ENCODE measurements at regions not wholly inside any gene's neighbourhood (a gene's known extent, or its start where the extent isn't known, plus 50 kb on each side); places are given as distances from the start of the nearest gene placed in this dataset.

DNA sequence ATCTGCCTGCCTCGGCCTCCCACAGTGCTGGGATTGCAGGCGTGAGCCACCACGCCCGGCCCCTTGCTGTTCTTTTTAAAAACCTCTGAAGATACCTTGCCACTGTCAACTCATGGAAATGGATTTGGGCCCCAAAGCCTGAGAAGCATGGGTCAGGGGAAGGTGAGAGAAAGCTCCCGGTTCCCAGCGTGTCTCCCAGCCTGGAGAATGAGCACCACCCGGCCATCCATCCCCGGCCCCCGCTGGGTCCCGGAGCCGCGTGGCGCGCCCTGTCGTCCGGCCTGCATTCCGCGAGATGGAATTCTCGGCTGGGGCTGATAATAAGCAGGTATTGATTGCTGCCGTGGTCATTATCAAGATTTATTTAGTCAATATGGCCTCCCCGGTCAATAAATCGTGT lies 126.5 kb upstream of the MYL2 start:
- Histone ChIP-seq H3K27ac (no peak overlapping the region), H3K9me3 (replicated peaks) (no peaks in the 10 kb centered on the region), H3K4me1 (replicated peaks) (no peaks in the 10 kb centered on the region), H3K36me3 (no peaks in the 10 kb centered on the region), H3K27me3 (replicated peaks) (peaks cover 8% of the 10 kb centered on the region), H3K4me3 (no peak overlapping the region)
- DNase-seq (ENCODE audit: low read depth in 1 of 2, low spot score in 2 of 2): no peak

DNA sequence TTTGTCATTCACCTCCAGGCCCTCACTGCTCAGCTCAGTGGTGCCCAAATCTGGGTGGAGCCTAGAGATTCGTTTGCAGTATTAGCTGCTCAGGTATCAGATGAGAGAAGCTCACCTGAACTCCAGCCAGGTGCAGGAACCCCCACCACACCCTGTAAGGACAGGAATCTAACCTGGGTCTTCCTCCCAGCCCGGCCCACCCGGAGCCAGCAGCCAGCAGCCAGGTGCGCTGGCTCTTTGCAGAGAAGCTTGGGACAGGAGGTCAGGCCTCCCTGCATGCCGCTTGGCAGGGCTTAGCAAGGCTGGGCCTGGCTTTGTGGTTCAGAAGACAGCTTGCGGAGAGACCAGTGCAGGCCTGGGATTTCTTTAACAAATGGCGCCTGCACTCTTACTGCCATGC lies 125.6 kb upstream of the MYL2 start:
- Histone ChIP-seq H3K9me3 (replicated peaks) (no peaks in the 10 kb centered on the region), H3K27me3 (replicated peaks) (peaks cover 11% of the 10 kb centered on the region), H3K36me3 (no peaks in the 10 kb centered on the region), H3K4me1 (replicated peaks) (no peaks in the 10 kb centered on the region), H3K27ac (no peak overlapping the region), H3K4me3 (no peak overlapping the region)
- no peak for DNase-seq (ENCODE audit: low read depth in 1 of 2, low spot score in 2 of 2)

DNA sequence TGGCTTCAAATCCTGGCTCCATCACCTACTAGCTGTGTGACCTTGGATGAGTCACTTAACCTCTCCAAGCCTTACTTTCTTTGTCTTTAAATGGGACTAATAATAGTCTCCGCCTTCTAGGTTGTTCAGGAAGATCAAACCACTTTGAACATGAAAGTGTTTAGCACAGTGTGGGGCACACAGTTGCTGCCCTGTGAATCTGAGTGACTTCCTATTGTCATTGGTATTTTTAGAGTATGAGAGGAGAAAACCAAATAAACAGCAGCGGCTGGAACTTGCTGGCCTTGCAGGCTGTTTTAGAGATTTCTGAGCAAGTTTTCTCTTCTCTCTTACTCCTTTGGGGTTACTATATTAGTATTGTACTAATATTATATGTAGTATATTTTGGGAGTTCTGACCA lies 120.7 kb upstream of the MYL2 start:
- H3K9me3 ChIP-seq (replicated peaks): no peaks in the 10 kb centered on the region
- no peaks in the 10 kb centered on the region for H3K36me3 ChIP-seq
- H3K27ac ChIP-seq: no peak overlapping the region
- H3K4me3 ChIP-seq: no peak overlapping the region
- no peak for DNase-seq (ENCODE audit: low read depth in 1 of 2, low spot score in 2 of 2)
- H3K27me3 ChIP-seq (replicated peaks): peaks cover 43% of the 10 kb centered on the region
- H3K4me1 ChIP-seq (replicated peaks): no peaks in the 10 kb centered on the region

DNA sequence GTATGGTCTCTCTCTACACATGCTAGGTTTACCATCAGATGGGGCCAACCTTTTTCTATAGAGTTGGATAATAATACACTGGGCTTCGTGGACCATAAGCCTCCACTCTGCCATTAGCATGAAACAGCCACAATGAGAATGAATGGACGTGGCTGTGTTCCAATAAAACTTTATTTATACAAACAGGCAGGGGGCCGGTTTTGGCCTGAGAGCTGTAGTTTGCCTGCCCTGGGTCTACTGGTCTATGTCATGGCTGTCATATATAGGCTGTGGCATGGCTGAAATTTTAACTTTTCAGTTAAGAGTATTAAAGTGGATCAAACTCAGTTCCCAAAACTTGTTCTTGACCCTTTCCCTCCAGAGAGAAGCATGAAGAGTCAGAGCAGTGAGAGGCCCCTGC lies 120.3 kb upstream of the MYL2 start:
- no peaks in the 10 kb centered on the region for H3K4me1 ChIP-seq (replicated peaks)
- no peak overlapping the region for H3K27ac ChIP-seq
- H3K36me3 ChIP-seq: no peaks in the 10 kb centered on the region
- DNase-seq (ENCODE audit: low read depth in 1 of 2, low spot score in 2 of 2): no peak
- no peak overlapping the region for H3K4me3 ChIP-seq
- H3K27me3 ChIP-seq (replicated peaks): peaks cover 47% of the 10 kb centered on the region
- no peaks in the 10 kb centered on the region for H3K9me3 ChIP-seq (replicated peaks)

DNA sequence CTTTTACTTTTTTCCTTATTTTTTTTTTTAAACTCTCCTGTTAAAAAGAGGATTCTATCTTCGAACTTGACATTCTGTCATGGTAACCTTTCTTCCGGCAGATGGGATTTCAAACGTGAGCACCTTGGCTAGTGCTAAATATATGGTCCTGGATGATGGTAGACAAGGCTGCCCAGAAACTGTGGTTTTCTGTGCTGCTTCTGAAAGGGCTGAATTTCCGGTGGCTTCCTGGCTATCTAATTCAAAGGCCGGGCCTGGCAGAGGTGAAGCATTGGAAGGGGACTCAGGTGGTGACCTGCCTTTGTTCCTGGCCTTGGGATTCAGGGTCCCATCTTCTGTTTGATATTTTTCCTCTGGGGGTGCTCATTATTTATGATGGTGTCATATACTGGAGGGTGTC lies 118.6 kb upstream of the MYL2 start:
- H3K27me3 ChIP-seq (replicated peaks): peaks cover 52% of the 10 kb centered on the region
- H3K9me3 ChIP-seq (replicated peaks): no peaks in the 10 kb centered on the region
- H3K27ac ChIP-seq: no peak overlapping the region
- no peaks in the 10 kb centered on the region for H3K36me3 ChIP-seq
- H3K4me3 ChIP-seq: no peak overlapping the region
- no peak for DNase-seq (ENCODE audit: low read depth in 1 of 2, low spot score in 2 of 2)
- H3K4me1 ChIP-seq (replicated peaks): no peaks in the 10 kb centered on the region

DNA sequence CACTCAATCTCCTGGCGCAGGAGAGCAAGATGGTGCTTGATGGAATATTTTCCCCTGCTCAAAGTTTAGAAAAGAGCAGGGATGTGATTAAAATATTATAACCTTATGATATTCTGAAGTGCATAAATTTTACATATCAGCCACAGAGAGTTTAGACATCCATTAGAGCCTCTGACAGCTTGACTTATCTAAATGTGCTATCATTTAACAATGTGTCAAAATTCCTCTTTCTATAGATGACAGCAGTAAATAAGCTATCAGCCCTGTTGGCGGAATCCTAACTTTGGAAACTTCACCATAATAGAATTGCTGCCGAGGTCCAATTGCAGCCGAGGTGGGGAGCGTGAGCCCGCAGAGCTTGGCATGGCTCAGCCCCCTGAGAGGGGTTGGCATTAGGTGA lies 117.7 kb upstream of the MYL2 start:
- Histone ChIP-seq H3K27ac (no peak overlapping the region), H3K4me3 (no peak overlapping the region), H3K4me1 (replicated peaks) (no peaks in the 10 kb centered on the region), H3K9me3 (replicated peaks) (no peaks in the 10 kb centered on the region), H3K27me3 (replicated peaks) (peaks cover 58% of the 10 kb centered on the region), H3K36me3 (no peaks in the 10 kb centered on the region)
- DNase-seq (ENCODE audit: low read depth in 1 of 2, low spot score in 2 of 2): no peak

DNA sequence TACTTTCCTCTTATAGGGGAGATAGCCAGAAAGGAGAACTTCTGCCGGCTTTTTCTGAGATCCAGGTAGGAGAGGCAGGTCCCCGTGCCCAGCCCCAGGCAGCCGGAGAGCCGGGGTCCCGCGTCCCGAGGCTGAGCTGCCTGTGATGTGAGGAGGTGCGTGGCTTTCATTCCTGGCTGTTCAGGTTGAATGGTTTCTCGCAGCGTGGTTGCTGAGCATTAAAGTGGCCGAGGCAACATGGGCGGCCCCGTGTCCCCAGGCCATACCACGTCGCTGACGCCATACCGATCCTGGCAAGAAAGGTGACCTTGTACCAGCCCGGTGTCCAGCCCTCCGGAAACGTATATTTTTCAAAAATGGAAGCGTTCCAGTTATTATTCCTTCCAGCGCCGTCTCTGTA lies 116.7 kb upstream of the MYL2 start:
- no peak for DNase-seq (ENCODE audit: low read depth in 1 of 2, low spot score in 2 of 2)
- Histone ChIP-seq H3K27me3 (replicated peaks) (peaks cover 68% of the 10 kb centered on the region), H3K9me3 (replicated peaks) (no peaks in the 10 kb centered on the region), H3K4me3 (no peak overlapping the region), H3K27ac (no peak overlapping the region), H3K36me3 (no peaks in the 10 kb centered on the region), H3K4me1 (replicated peaks) (no peaks in the 10 kb centered on the region)

DNA sequence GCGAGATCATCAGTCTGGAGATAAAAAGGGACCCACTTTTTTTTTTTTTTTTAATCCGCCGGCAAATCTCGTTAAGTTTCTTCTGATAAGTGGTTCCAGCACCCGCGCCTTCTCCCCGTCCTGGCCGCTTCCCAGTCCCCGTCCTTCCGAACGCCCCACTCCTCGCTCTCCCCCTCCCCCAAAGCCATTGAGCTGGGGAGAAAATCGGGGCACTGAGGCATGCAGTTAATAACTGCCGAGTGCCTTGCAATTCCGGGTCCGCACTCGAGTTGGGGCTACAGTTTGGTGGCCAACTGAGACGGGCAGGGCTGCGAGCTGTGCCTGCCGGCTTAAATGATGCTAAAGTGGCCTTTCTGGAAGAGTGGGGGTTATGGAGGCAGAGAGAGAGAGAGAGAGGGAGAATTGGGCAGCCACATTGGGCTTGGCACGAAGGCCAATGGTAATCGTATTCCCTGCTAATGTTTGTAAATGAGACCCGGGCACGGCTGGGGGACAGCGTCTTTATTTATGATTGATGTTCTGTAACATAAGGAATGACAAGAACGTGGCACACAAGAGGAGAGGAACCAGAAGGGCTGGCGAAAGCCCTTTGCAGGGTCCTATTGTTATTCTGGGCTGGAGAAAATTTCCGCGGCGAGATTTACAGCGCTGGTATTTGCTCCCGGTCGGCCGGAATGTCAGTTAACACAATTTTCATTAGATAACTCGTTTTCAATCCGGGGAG lies 115.4 kb upstream of the MYL2 start:
- Histone ChIP-seq H3K4me1 (replicated peaks) (no peaks in the 10 kb centered on the region), H3K27me3 (replicated peaks) (peaks cover 77% of the 10 kb centered on the region), H3K27ac (no peak overlapping the region), H3K36me3 (no peaks in the 10 kb centered on the region), H3K4me3 (no peak overlapping the region), H3K9me3 (replicated peaks) (no peaks in the 10 kb centered on the region)
- no peak for DNase-seq (ENCODE audit: low read depth in 1 of 2, low spot score in 2 of 2)

DNA sequence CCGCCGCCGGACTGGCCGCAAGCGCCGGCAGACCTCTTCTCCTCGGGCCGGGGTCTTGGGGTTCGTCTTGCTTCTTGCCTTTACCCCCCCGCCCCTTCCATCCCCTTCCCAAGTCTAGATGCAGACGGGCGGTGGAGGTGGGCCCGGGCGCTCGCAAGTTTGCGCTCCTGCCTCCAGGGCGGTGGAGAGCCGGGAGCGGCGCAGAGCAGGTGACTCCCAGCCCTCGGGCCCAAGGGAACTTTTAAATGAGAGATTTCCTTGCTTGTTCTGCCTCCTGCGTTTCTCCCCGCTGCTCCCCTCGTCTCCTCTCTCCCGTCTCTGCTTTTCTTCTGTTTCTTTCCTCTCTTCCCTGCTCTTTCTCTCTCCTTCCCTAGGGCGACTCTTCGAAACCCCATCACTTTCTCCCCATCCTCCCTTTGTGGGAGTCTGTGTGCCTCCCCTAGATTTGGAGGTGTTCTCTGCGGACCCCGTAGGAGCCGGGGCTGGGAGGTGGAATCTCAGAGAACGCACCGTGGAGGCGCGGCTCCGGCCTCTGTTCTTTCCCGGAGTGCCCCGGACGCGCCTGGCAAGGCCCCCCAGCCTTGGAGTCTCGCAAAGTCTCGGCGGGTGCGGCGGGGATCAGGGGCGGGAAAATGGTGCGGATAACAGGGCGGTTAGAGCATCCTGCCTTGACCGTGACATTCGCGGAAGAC lies 114.7 kb upstream of the MYL2 start:
- Histone ChIP-seq H3K9me3 (replicated peaks) (no peaks in the 10 kb centered on the region), H3K36me3 (no peaks in the 10 kb centered on the region), H3K4me1 (replicated peaks) (no peaks in the 10 kb centered on the region), H3K27ac (no peak overlapping the region), H3K4me3 (no peak overlapping the region), H3K27me3 (replicated peaks) (peaks cover 82% of the 10 kb centered on the region)
- no peak for DNase-seq (ENCODE audit: low read depth in 1 of 2, low spot score in 2 of 2)

DNA sequence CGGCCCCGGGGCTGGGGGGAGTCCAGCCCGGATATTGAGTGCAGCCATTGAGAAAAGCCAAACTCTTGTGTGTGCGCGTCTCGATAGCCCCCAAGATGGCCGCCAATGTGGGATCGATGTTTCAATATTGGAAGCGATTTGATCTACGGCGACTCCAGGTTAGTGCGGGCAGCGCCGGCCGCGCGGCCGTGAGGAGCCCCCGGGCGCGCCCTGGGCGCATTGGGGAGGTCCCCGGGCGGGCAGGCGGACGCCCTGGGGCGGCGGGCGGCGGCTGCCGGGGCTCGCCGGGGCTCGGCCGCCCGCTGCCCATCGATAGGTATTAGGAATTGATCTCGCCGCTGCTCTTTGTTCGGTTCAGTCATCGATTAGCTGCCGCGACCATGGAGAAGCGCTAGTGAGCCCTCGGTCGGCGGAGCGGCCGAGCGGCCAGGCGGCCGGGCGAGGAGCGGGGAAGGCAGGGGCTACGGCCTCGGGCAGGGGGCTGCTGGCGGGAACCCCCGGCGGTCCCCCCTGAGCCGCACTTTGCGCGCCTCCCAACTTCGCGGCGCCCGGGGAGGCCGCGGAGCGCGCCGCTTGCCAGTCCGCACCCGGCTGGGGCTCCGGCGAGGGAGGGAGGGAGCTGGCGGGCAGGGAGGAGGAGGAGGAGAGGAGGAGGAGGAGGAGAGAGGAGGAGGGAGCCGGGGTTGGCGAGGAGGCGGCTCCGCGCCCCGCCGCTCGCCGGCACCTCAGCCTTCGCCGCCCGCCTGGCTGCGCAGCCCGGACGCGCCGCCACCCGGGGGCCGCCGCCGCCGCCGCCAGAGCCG lies 113.9 kb upstream of the MYL2 start, which contains the start of gene CUX2:
Gene CUX2 (plus strand): TSS at position 83 of the 803 bp plus-strand sequence.
- DNase-seq (ENCODE audit: low read depth in 1 of 2, low spot score in 2 of 2): no peak
- Histone ChIP-seq H3K4me3 (no peak within 1 kb of the TSS), H3K27ac (no peak within 1 kb of the TSS), H3K4me1 (replicated peaks) (no peaks in the 10 kb centered on the region), H3K9me3 (replicated peaks) (no peaks in the 10 kb centered on the region), H3K27me3 (replicated peaks) (peaks cover 82% of the 10 kb centered on the region), H3K36me3 (no peaks in the 10 kb centered on the region)

DNA sequence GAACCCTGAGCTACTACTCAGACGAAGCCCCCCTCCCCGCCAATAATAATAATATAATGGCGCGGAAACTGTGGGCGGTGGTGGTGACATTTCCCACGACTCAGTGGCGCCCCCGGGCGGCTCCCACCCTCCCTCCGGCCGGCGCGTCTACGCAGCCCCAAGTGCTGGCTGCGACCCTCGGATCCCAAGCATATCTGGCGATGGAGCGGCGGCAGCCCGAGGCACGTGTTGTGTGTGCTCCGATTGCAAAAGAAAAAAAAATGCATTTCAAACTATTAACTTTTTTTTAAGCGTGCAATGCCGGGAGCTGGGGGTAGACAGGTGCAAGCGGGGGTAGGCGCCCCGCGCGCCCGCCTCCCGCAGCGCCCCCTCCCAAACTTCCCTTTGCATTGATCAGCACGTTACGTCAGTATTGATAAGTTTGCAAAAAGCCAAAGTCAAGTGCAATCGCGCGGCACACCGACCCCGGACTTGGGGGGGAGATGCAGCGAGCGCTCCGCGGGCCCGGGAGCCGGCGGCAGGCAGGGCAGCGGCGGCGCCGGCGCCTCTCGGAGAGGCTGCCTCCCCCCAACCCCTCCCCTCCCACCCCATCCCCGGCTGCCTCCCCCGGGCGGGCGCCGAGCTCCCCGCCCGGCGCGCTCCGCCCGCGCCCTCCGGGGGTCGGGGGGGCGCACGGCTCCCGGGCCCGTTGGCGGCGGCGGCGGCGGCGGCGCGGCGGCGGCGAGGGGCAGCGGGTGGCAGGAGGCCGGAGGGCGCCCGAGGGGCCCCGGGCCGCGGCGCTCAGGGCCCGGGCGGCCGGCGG lies 113.1 kb upstream of the MYL2 start:
- Histone ChIP-seq H3K9me3 (replicated peaks) (no peaks in the 10 kb centered on the region), H3K27me3 (replicated peaks) (peaks cover 75% of the 10 kb centered on the region), H3K36me3 (no peaks in the 10 kb centered on the region), H3K4me3 (no peak overlapping the region), H3K4me1 (replicated peaks) (no peaks in the 10 kb centered on the region), H3K27ac (no peak overlapping the region)
- no peak for DNase-seq (ENCODE audit: low read depth in 1 of 2, low spot score in 2 of 2)

DNA sequence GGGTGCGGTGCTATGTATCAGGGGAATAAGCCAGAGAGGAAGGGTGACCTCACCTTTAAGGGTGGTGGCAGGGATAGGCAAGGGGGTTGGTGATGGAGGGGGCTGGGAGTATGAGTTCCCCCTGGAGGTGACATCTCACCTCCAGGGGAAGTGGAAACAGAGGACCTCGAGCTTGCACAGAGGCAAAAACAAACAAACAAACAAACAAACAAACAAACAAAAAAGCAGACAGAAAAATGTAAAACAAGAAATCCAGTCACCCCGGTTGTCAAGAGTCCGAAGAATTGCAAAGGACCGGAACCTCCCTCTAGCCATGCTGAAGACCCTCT lies 112.2 kb upstream of the MYL2 start:
- DNase-seq (ENCODE audit: low read depth in 1 of 2, low spot score in 2 of 2): no peak
- no peak overlapping the region for H3K4me3 ChIP-seq
- no peaks in the 10 kb centered on the region for H3K4me1 ChIP-seq (replicated peaks)
- H3K36me3 ChIP-seq: no peaks in the 10 kb centered on the region
- no peaks in the 10 kb centered on the region for H3K9me3 ChIP-seq (replicated peaks)
- no peak overlapping the region for H3K27ac ChIP-seq
- H3K27me3 ChIP-seq (replicated peaks): peaks cover 73% of the 10 kb centered on the region

DNA sequence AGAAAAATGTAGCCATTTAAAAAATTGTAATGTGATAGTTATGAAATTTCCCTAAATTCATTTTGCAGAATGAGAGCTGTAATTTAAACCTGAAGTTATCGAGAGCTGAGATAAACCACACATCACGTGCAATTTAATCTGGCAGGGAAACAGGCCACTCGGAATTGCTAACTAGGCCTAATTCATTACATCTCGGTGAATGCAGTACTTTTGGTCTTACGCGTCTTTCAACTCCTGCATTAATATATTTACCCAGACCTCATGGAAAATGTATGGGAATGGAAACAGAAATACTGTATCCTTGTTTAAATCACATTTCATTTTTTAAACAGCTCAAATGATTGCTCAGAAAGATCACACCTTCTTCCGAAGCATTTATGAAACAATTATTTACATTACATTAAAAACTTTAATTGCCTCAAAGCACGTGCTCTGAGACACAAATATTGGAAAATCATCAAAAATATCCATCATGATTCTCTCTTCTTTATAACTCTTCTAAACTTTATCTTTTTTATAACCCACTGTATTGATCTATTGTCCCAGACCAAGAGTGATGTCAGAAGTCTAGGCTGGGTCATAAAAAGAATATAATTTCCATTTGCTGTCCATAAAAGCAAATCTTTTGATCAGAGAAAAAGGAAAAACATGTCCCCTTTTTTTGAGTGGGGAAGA lies 111.7 kb upstream of the MYL2 start:
- no peak for DNase-seq (ENCODE audit: low read depth in 1 of 2, low spot score in 2 of 2)
- H3K9me3 ChIP-seq (replicated peaks): no peaks in the 10 kb centered on the region
- no peaks in the 10 kb centered on the region for H3K4me1 ChIP-seq (replicated peaks)
- H3K27ac ChIP-seq: no peak overlapping the region
- H3K36me3 ChIP-seq: no peaks in the 10 kb centered on the region
- H3K27me3 ChIP-seq (replicated peaks): peaks cover 73% of the 10 kb centered on the region
- H3K4me3 ChIP-seq: no peak overlapping the region

All from SJSA1 (cell line).